ENCODE measurements at regions not wholly inside any gene's neighbourhood (a gene's known extent, or its start where the extent isn't known, plus 50 kb on each side); places are given as distances from the start of the nearest gene placed in this dataset.

- DNase-seq = no peak
Observed at GRCh38 chr6:48200869-48201390, 89.9 kb upstream of the PTCHD4 start.

DNA sequence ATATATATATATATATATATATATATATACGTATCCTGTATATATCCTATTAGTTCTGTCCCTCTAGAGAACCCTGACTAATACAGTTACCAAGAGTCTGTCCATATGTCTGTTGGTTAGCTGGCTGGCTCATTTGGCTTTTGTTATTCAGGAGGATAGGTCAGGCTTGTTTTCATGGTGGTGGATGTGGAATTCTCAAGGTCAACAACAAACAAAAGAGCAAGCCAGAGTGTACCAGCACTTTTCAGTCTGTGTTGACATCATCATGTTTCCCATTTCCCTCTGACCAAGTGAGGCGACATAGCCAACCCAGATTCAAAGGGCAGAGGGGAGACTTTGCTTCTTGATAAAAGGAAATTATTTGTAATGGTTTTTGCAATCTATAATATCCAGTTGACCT lies 88.5 kb upstream of the PTCHD4 start:
- DNase-seq = no peak

DNA sequence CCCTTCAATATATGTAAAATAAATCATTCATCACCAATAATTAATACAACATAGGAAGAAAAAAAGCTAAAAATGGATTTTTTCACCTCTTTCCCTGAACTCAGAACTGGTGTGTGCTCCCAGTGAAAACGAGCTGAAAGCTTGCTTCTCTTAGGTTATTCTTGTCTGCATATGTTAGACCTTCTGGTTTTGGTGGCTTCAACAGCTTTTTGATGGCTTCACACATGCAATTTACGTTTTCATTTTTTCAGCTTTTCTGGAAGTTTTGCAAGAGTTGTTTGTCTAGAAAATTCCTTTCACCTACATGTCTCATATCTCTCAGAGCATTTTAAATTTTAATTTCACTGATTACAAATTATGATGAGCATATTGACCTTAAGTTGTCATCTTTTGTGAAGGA lies 86.9 kb upstream of the PTCHD4 start:
- no peak for DNase-seq

DNA sequence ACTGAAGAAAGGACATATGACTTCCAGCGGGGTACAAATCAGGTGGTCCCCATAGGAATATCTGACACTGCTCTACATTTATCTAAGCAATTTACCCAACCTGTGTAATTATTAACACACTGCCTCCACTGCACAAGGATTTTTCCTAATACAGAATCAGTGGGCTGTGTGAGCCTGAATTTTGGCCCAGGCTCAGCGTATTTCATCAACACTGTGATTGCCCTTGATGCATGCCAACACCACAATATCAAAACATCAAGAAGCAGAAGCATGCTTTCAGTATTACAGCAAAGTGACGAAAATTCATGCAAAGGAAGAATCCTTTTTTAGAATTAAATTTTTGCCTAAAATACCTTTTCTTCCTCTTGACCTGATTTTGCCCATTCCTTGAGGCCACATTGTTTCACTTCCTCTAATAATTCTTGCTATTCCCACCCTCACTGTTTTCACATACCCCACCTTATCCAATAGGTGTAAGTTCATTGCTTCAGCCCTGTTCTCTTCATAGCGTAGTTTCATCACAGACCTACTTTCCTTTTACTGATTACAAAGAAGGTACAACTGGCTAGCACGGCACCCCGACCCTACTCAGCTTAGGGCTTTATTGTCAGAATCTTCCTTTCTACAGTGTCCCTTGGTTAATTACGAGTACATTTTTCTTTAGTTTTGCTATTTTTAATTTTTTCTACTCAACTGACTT lies 83.7 kb upstream of the PTCHD4 start:
- no peak for DNase-seq

DNA sequence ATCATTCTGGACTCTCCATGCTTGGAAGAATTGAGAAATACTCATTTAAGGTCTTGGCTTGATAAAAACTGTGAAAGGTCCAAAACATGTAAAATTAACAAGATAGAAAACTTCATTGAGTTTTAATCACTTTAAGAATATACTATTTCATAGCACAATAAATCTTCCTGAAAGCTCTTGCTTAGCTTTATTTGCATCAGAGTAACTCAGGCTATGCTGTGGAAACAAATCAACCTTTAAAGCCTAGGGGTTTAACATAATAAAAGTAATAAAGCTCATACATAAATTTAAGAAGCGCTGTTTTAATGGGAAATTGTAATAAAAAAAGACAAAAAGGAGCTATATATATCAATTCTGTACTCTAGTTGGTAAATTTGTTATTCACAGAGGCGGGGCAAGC lies 77.2 kb upstream of the PTCHD4 start:
- DNase-seq = no peak

- DNase-seq = no peak
Observed at GRCh38 chr6:48186746-48187145, 75.7 kb upstream of the PTCHD4 start.

- DNase-seq = no peak
Observed at GRCh38 chr6:48184648-48185047, 73.7 kb upstream of the PTCHD4 start.

DNA sequence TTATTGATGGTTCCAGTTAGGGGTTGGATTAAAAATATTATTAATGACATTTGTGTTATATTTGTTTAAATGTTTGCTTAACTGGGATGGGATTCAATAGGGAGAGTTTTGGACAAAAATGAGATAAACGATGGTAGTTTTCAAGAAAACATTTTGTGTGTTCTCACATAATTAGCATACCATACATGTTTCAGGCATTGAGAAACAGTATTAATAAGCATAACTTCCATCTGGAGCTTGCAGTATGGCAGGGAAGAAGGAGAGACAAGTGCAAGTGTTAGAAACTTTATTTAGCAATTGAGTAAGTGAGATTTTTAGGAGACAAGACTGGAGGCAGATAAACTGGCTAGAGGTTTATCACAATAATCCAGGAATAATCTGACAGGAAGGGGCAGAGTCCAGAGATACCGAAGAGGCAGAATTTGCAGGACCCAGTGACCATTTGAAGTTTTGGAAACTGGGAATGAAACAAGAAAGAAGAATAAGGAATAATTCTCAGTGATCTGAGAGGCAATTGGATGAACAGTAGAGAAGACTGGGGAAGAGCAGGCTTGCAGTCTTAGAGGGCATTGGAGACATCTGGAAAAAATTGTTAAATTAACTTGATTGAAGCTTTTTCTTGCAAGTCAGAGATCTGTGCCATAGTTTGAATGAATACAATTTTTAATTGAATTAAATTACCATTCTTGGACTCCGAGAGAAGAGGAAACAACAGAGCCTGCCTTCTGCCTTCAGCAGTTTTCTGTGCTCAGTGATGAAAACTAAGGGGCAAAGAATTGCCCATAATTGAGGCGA lies 73.0 kb upstream of the PTCHD4 start:
- DNase-seq = no peak

GRCh38 chr6:48183178-48183577 lies 72.2 kb upstream of the PTCHD4 start:
- DNase-seq = no peak

- DNase-seq = no peak
Observed at GRCh38 chr6:48178700-48179099, 67.7 kb upstream of the PTCHD4 start.

DNA sequence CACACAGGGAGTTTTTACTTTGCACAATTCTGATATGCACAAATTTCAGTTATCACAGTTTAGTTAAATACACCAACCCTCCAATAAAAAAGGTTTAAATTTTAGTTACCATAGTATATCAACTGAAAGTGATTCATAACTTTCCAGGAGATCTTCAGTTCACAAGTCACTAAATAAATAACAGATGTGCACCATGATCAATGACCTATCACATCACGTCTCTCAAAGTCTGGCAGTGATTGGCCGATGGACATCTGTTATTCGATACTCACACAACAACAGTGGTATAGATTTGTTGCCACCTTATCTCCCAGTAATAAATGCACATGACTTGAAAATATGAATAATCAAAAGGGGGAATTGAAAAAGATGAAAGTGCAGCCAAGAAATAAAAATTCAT lies 66.8 kb upstream of the PTCHD4 start:
- DNase-seq = no peak

- no peak for DNase-seq
Observed at GRCh38 chr6:48176645-48177308, 65.8 kb upstream of the PTCHD4 start.

GRCh38 chr6:48169635-48170034 lies 58.6 kb upstream of the PTCHD4 start:
- DNase-seq = no peak
